Esophagus muscularis mucosa (tissue), 3 donors: ENCODE measurements at regions not wholly inside any gene's neighbourhood (a gene's known extent, or its start where the extent isn't known, plus 50 kb on each side); places are given as distances from the start of the nearest gene placed in this dataset.

ENCODE experiments used
- CTCF ChIP-seq, 3 experiments: fragments of 200-600 bp in 2 of 3; fragments of 450-650 bp in 1 of 3; sonication (generic) in 2 of 3; IDR thresholded peaks; one replicate each; pipeline ENCODE4 v1.5.1; 2017 to 2019; ENCODE audit warnings: antibody characterized with exemption in 3 of 3, mild to moderate bottlenecking in 2 of 3, moderate library complexity in 1 of 3
- POLR2A ChIP-seq: fragments of 450-650 bp; IDR thresholded peaks from one replicate; pipeline ENCODE4 v1.6.1; 2017; ENCODE audit warnings: antibody characterized with exemption, moderate library complexity, mild to moderate bottlenecking, low read depth

GRCh38 chr3:130825762-130826299, 68.1 kb upstream of the ATP2C1 start:
- no peak for TF ChIP-seq CTCF (IDR thresholded peaks at IDR 0.05)
- TF ChIP-seq POLR2A = no peak
